Hepatocyte (in vitro differentiated cells): ENCODE measurements at regions not wholly inside any gene's neighbourhood (a gene's known extent, or its start where the extent isn't known, plus 50 kb on each side); places are given as distances from the start of the nearest gene placed in this dataset.

Experiments used
- DNase-seq: peaks from one replicate; pipeline ENCODE4 v3.0.0-alpha.2; 2016; ENCODE audit warnings: low spot score
- H2AFZ ChIP-seq: fragments of 200-600 bp; sonication (generic); 2 replicates; pipeline ENCODE4 v1.6.0; 2016; ENCODE audit warnings: antibody characterized with exemption, mild to moderate bottlenecking
- H3K27ac ChIP-seq: fragments of 200-600 bp; sonication (generic); 2 replicates; pipeline ENCODE4 v1.5.1; 2016; ENCODE audit warnings: mild to moderate bottlenecking
- H3K27me3 ChIP-seq: fragments of 200-600 bp; sonication (generic); 2 replicates; pipeline ENCODE4 v1.6.1; 2016
- H3K36me3 ChIP-seq: fragments of 200-600 bp; sonication (generic); replicated peaks from 2 replicates; pipeline ENCODE4 v1.5.1; 2016; ENCODE audit warnings: low read depth; ENCODE audit not compliant: insufficient read depth
- H3K4me1 ChIP-seq: fragments of 200-600 bp; sonication (generic); 2 replicates; pipeline ENCODE4 v1.5.1; 2016; ENCODE audit warnings: mild to moderate bottlenecking, moderate library complexity; ENCODE audit not compliant: insufficient read depth
- H3K4me2 ChIP-seq: fragments of 200-600 bp; sonication (generic); 2 replicates; pipeline ENCODE4 v1.6.0; 2016
- H3K4me3 ChIP-seq: fragments of 200-600 bp; sonication (generic); 2 replicates; pipeline ENCODE4 v1.5.1; 2016; ENCODE audit warnings: mild to moderate bottlenecking
- H3K79me2 ChIP-seq: fragments of 200-600 bp; sonication (generic); 2 replicates; pipeline ENCODE4 v1.6.0; 2017; ENCODE audit warnings: mild to moderate bottlenecking
- H3K9me2 ChIP-seq: fragments of 200-600 bp; sonication (generic); replicated peaks from 2 replicates; pipeline ENCODE4 v1.6.0; 2017; ENCODE audit warnings: mild to moderate bottlenecking; ENCODE audit not compliant: insufficient read depth
- H3K9me3 ChIP-seq: fragments of 200-600 bp; sonication (generic); 2 replicates; pipeline ENCODE4 v1.5.1; 2016; ENCODE audit warnings: low read depth, mild to moderate bottlenecking
- H4K20me1 ChIP-seq: fragments of 200-600 bp; sonication (generic); 2 replicates; pipeline ENCODE4 v1.6.0; 2016; ENCODE audit warnings: mild to moderate bottlenecking; ENCODE audit not compliant: insufficient read depth, poor library complexity, severe bottlenecking
- CTCF ChIP-seq: fragments of 200-600 bp; sonication (generic); IDR thresholded peaks from 2 replicates; pipeline ENCODE4 v1.5.1; 2016; ENCODE audit warnings: antibody characterized with exemption, mild to moderate bottlenecking; ENCODE audit not compliant: poor library complexity
- EZH2 ChIP-seq: fragments of 200-600 bp; sonication (generic); IDR thresholded peaks from 2 replicates; pipeline ENCODE4 v1.6.1; 2016; ENCODE audit warnings: antibody characterized with exemption, mild to moderate bottlenecking, borderline replicate concordance
- EZH2phosphoT487 ChIP-seq: fragments of 200-600 bp; sonication (generic); IDR thresholded peaks from one replicate; pipeline ENCODE4 v1.6.1; 2018; ENCODE audit warnings: antibody characterized with exemption, mild to moderate bottlenecking, low read depth, moderate library complexity; ENCODE audit not compliant: unreplicated experiment, severe bottlenecking
- WGBS: methylation state at CpG from one replicate; pipeline ENCODE4 v1.1.6; 2016; ENCODE audit warnings: low lambda C conversion rate; ENCODE audit errors: missing lambda C conversion rate; 5-methylcytosine and 5-hydroxymethylcytosine counted together

- H3K9me2 ChIP-seq: no peaks in the 10 kb centered on the region
- H3K4me2 ChIP-seq: no peak overlapping the region
- H3K79me2 ChIP-seq: no peaks in the 10 kb centered on the region
- no peak for TF ChIP-seq EZH2phosphoT487
- no peak for TF ChIP-seq CTCF
- TF ChIP-seq EZH2: no peak
- WGBS: 75% methylated on average over 1 of the region's 1 CpG
- H4K20me1 ChIP-seq: no peaks in the 10 kb centered on the region
- H3K4me1 ChIP-seq: no peaks in the 10 kb centered on the region
- no peaks in the 10 kb centered on the region for H3K27me3 ChIP-seq
- H3K9me3 ChIP-seq: no peaks in the 10 kb centered on the region
- H3K36me3 ChIP-seq: no peaks in the 10 kb centered on the region
- no peak for DNase-seq
- H2AFZ ChIP-seq: no peak overlapping the region
- no peak overlapping the region for H3K4me3 ChIP-seq
- no peak overlapping the region for H3K27ac ChIP-seq
Observed at GRCh38 chr1:229810140-229810539, 184.1 kb downstream of the URB2 start.

- Histone ChIP-seq H3K4me1 (no peaks in the 10 kb centered on the region), H4K20me1 (no peaks in the 10 kb centered on the region), H2AFZ (no peak overlapping the region), H3K36me3 (no peaks in the 10 kb centered on the region), H3K27ac (no peak overlapping the region), H3K9me2 (no peaks in the 10 kb centered on the region), H3K4me3 (no peak overlapping the region), H3K9me3 (no peaks in the 10 kb centered on the region), H3K4me2 (no peak overlapping the region), H3K79me2 (no peaks in the 10 kb centered on the region), H3K27me3 (no peaks in the 10 kb centered on the region)
- TF ChIP-seq EZH2 (no peak), EZH2phosphoT487 (no peak), CTCF (no peak)
- 83% methylated on average over 2 of the region's 2 CpGs for WGBS
- no peak for DNase-seq
Observed at GRCh38 chr1:229810961-229811360, 184.9 kb downstream of the URB2 start.

- Histone ChIP-seq H3K79me2 (no peaks in the 10 kb centered on the region), H3K9me3 (no peaks in the 10 kb centered on the region), H4K20me1 (no peaks in the 10 kb centered on the region), H3K9me2 (no peaks in the 10 kb centered on the region), H2AFZ (no peak overlapping the region), H3K4me2 (no peak overlapping the region), H3K27ac (no peak overlapping the region), H3K4me3 (no peak overlapping the region), H3K4me1 (no peaks in the 10 kb centered on the region), H3K36me3 (no peaks in the 10 kb centered on the region), H3K27me3 (no peaks in the 10 kb centered on the region)
- 88% methylated on average over 1 of the region's 1 CpG for WGBS
- DNase-seq: no peak
- TF ChIP-seq EZH2 (no peak), CTCF (no peak), EZH2phosphoT487 (no peak)
Observed at GRCh38 chr1:229812148-229812547, 186.1 kb downstream of the URB2 start.

- no peaks in the 10 kb centered on the region for H4K20me1 ChIP-seq
- 92% methylated on average over 4 of the region's 4 CpGs for WGBS
Observed at GRCh38 chr1:229812693-229813092, 186.6 kb downstream of the URB2 start.

More at GRCh38 chr1:229812693-229813092, 186.6 kb downstream of the URB2 start:
- H3K9me3 ChIP-seq: no peaks in the 10 kb centered on the region
- TF ChIP-seq EZH2phosphoT487: no peak
- TF ChIP-seq EZH2: no peak
- no peak for TF ChIP-seq CTCF
- no peak for DNase-seq
- no peaks in the 10 kb centered on the region for H3K79me2 ChIP-seq
- H3K4me1 ChIP-seq: no peaks in the 10 kb centered on the region
- no peak overlapping the region for H3K4me3 ChIP-seq
- H3K36me3 ChIP-seq: no peaks in the 10 kb centered on the region
- no peak overlapping the region for H3K4me2 ChIP-seq
- no peak overlapping the region for H2AFZ ChIP-seq
- no peak overlapping the region for H3K27ac ChIP-seq
- H3K9me2 ChIP-seq: no peaks in the 10 kb centered on the region
- H3K27me3 ChIP-seq: no peaks in the 10 kb centered on the region
